ENCODE measurements at regions not wholly inside any gene's neighbourhood (a gene's known extent, or its start where the extent isn't known, plus 50 kb on each side); places are given as distances from the start of the nearest gene placed in this dataset.

- no peak for DNase-seq
- Mint-ChIP-seq H3K27me3 (no peaks in the 10 kb centered on the region), H3K36me3 (ENCODE audit: low read depth) (no peaks in the 10 kb centered on the region), H3K9me3 (no peaks in the 10 kb centered on the region), H3K27ac (no peak overlapping the region), H3K4me3 (no peak overlapping the region), H3K4me1 (no peaks in the 10 kb centered on the region)
- intact Hi-C loops (cut with micrococcal nuclease) = no loop called here
These were observed 214.1 kb upstream of the ANKH start for GRCh38 chr5:15085671-15086070.

DNA sequence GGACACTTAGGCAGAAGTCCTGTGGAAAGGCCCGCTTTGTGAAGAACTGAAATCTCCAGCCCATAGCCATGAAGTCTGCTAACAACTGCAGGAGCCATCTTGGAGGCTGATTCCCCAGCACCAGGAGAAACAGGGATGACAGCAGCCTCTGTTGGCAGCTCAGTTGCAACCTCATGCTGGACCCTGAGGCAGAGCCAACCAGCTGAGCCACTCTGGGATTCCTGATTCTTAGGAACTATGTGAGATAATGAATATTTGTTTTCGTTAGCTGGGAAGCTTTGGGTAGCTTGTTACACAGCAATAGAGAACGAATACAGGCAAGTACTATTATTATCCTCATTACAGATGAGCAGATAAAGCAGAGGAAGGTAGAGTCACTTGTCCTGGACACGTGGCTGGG lies 210.5 kb upstream of the ANKH start:
- Mint-ChIP-seq H3K27ac (no peak overlapping the region), H3K4me3 (no peak overlapping the region), H3K4me1 (no peaks in the 10 kb centered on the region), H3K27me3 (no peaks in the 10 kb centered on the region), H3K36me3 (ENCODE audit: low read depth) (no peaks in the 10 kb centered on the region), H3K9me3 (no peaks in the 10 kb centered on the region)
- intact Hi-C loops (cut with micrococcal nuclease) = no loop called here
- DNase-seq = no peak

DNA sequence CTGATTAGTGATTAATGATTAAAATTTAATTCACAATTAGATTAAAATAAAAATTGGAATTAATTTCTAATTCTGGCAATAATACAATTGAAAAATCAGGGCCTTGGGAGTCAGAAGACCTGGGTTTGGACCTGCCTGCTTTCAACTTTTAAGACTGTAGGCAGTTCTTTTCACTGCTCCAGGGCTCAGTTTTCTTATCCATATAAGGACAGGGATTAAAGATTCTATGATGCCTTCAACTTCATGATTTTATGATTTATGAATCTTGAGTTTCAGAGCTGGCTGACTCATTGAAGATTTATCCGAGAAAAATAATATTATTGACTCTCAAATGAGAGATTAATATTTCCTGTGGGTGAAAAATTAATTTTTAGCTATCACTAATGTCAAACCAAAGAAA lies 208.6 kb upstream of the ANKH start:
- H3K4me3 Mint-ChIP-seq = no peak overlapping the region
- H3K9me3 Mint-ChIP-seq = no peaks in the 10 kb centered on the region
- DNase-seq = no peak
- no peaks in the 10 kb centered on the region for H3K27me3 Mint-ChIP-seq
- no peak overlapping the region for H3K27ac Mint-ChIP-seq
- H3K36me3 Mint-ChIP-seq (ENCODE audit: low read depth) = no peaks in the 10 kb centered on the region
- no peaks in the 10 kb centered on the region for H3K4me1 Mint-ChIP-seq
- intact Hi-C loops (cut with micrococcal nuclease) = no loop called here

DNA sequence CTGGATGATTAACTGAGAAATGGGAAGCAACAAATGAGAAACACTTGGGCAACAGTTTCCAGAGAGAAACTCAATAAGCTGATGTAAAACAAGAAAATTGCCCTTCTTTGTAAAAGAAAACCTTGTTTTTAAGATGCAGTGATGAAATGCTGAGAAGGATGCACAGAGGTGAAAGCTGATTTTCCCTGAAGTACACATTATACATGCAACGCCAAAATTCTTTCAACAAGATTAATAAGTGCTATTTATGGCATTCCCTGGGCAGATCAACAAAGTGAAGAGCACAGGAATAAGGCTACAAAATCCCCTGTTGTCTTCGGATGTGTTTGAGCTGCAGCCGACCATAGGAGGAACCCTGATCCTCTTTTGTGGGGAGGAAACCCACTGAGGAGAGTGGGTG lies 208.0 kb upstream of the ANKH start:
- H3K4me3 Mint-ChIP-seq = no peak overlapping the region
- H3K36me3 Mint-ChIP-seq (ENCODE audit: low read depth) = no peaks in the 10 kb centered on the region
- intact Hi-C loops (cut with micrococcal nuclease) = no loop called here
- H3K27ac Mint-ChIP-seq = no peak overlapping the region
- no peaks in the 10 kb centered on the region for H3K9me3 Mint-ChIP-seq
- no peak for DNase-seq
- H3K27me3 Mint-ChIP-seq = no peaks in the 10 kb centered on the region
- H3K4me1 Mint-ChIP-seq = no peaks in the 10 kb centered on the region

DNA sequence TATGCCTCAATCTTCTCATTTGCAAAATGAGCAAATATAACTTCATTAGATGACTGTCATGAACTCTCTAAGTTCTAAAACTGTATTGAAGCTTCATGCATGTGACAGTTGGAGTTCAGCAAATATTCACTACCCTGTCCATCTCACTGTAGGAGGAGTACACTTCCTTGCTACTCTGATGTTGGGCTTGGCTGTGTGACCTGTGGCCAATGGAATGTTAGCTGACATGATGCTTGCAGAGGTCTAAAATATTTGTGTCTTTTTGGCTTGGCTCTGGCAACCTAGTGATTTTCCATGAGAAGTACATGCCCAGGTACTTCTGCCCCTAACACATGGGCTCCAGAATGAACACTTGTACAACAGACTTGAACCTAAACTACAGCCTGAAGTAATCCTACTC lies 203.1 kb upstream of the ANKH start:
- H3K36me3 Mint-ChIP-seq (ENCODE audit: low read depth) = no peaks in the 10 kb centered on the region
- H3K27ac Mint-ChIP-seq = no peak overlapping the region
- no peaks in the 10 kb centered on the region for H3K27me3 Mint-ChIP-seq
- no peak for DNase-seq
- no peaks in the 10 kb centered on the region for H3K9me3 Mint-ChIP-seq
- no peak overlapping the region for H3K4me3 Mint-ChIP-seq
- intact Hi-C loops (cut with micrococcal nuclease) = no loop called here
- H3K4me1 Mint-ChIP-seq = no peaks in the 10 kb centered on the region

GRCh38 chr5:15073453-15073852 lies 201.9 kb upstream of the ANKH start:
- Mint-ChIP-seq H3K4me1 (no peaks in the 10 kb centered on the region), H3K4me3 (no peak overlapping the region), H3K27ac (no peak overlapping the region), H3K9me3 (no peaks in the 10 kb centered on the region), H3K27me3 (no peaks in the 10 kb centered on the region), H3K36me3 (ENCODE audit: low read depth) (no peaks in the 10 kb centered on the region)
- no peak for DNase-seq
- intact Hi-C loops (cut with micrococcal nuclease) = no loop called here

DNA sequence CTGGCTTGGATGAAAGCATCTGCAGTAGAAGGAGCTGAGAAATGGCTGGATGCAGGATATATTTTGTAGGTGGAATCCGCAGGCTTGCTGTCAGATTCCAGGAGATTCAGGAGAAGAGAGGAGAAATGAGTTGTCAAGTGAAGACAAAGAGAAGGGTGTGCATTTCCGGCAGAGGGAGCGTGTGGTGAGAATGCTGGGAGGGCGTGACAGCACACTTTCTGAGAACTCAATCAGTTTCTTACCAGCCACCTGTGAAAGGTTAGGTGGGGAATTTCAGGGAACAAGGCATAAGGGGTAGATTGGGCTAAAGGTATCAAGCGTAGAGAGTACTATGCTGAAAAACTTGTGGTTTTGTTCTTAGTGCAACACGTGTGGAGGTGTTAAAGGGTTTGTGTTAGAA lies 199.3 kb upstream of the ANKH start:
- Mint-ChIP-seq H3K4me3 (no peak overlapping the region), H3K36me3 (ENCODE audit: low read depth) (no peaks in the 10 kb centered on the region), H3K27me3 (no peaks in the 10 kb centered on the region), H3K27ac (no peak overlapping the region), H3K4me1 (no peaks in the 10 kb centered on the region), H3K9me3 (peaks cover 6% of the 10 kb centered on the region)
- intact Hi-C loops (cut with micrococcal nuclease) = no loop called here
- no peak for DNase-seq

GRCh38 chr5:15069407-15069905 lies 197.9 kb upstream of the ANKH start:
- H3K27me3 Mint-ChIP-seq = no peaks in the 10 kb centered on the region
- no peaks in the 10 kb centered on the region for H3K36me3 Mint-ChIP-seq (ENCODE audit: low read depth)
- intact Hi-C loops (cut with micrococcal nuclease) = no loop called here
- no peak for DNase-seq
- no peaks in the 10 kb centered on the region for H3K4me1 Mint-ChIP-seq
- H3K27ac Mint-ChIP-seq = no peak overlapping the region
- H3K9me3 Mint-ChIP-seq = peaks cover 6% of the 10 kb centered on the region
- H3K4me3 Mint-ChIP-seq = no peak overlapping the region

- no peak for DNase-seq
- H3K27me3 Mint-ChIP-seq = no peaks in the 10 kb centered on the region
- H3K4me1 Mint-ChIP-seq = no peaks in the 10 kb centered on the region
- no peak overlapping the region for H3K4me3 Mint-ChIP-seq
- no peaks in the 10 kb centered on the region for H3K36me3 Mint-ChIP-seq (ENCODE audit: low read depth)
- intact Hi-C loops (cut with micrococcal nuclease) = no loop called here
- H3K9me3 Mint-ChIP-seq = peaks cover 6% of the 10 kb centered on the region
- H3K27ac Mint-ChIP-seq = no peak overlapping the region
These were observed 193.5 kb upstream of the ANKH start for GRCh38 chr5:15065091-15065490.

- no peaks in the 10 kb centered on the region for H3K36me3 Mint-ChIP-seq (ENCODE audit: low read depth)
- no peak for DNase-seq
- intact Hi-C loops (cut with micrococcal nuclease) = no loop called here
- no peaks in the 10 kb centered on the region for H3K27me3 Mint-ChIP-seq
- H3K9me3 Mint-ChIP-seq = peaks cover 6% of the 10 kb centered on the region
- H3K4me1 Mint-ChIP-seq = no peaks in the 10 kb centered on the region
- no peak overlapping the region for H3K4me3 Mint-ChIP-seq
- H3K27ac Mint-ChIP-seq = no peak overlapping the region
These were observed 192.8 kb upstream of the ANKH start for GRCh38 chr5:15064396-15064795.

- intact Hi-C loops (cut with micrococcal nuclease) = no loop called here
- Mint-ChIP-seq H3K4me1 (no peaks in the 10 kb centered on the region), H3K27ac (no peak overlapping the region), H3K9me3 (no peaks in the 10 kb centered on the region), H3K27me3 (peaks cover 2% of the 10 kb centered on the region), H3K4me3 (no peak overlapping the region), H3K36me3 (ENCODE audit: low read depth) (no peaks in the 10 kb centered on the region)
- DNase-seq = no peak
These were observed 185.5 kb upstream of the ANKH start for GRCh38 chr5:15056988-15057592.

DNA sequence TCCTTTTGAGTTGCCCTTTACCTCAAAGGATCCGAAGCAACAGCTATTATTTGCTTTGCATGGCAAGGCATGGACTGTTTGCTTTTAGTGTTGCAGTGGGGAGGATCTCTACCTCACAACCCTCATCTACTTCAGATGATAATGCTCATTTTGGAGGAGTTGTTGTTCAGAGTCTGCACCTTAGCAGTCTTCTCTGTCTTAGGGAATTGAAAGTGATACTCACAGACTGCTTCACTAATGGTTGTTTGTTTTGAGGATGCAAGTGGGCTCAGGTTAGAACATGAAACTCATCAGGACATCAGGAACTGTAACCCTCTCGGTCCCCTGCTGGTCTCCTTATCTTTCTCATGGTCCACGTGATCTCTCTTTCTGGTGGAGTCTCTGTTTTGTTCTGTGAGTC lies 172.9 kb upstream of the ANKH start:
- no peak overlapping the region for H3K4me3 Mint-ChIP-seq
- no peaks in the 10 kb centered on the region for H3K4me1 Mint-ChIP-seq
- H3K27me3 Mint-ChIP-seq = peaks cover 8% of the 10 kb centered on the region
- DNase-seq = peak; percentile 36
- H3K27ac Mint-ChIP-seq = no peak overlapping the region
- H3K36me3 Mint-ChIP-seq (ENCODE audit: low read depth) = no peaks in the 10 kb centered on the region
- intact Hi-C loops (cut with micrococcal nuclease) = no loop called here
- H3K9me3 Mint-ChIP-seq = peaks cover under 1% of the 10 kb centered on the region

- no peak overlapping the region for H3K4me3 Mint-ChIP-seq
- H3K27ac Mint-ChIP-seq = no peak overlapping the region
- intact Hi-C loops (cut with micrococcal nuclease) = no loop called here
- H3K36me3 Mint-ChIP-seq (ENCODE audit: low read depth) = no peaks in the 10 kb centered on the region
- peaks cover 10% of the 10 kb centered on the region for H3K9me3 Mint-ChIP-seq
- H3K27me3 Mint-ChIP-seq = peaks cover 3% of the 10 kb centered on the region
- DNase-seq = no peak
- no peaks in the 10 kb centered on the region for H3K4me1 Mint-ChIP-seq
These were observed 165.8 kb upstream of the ANKH start for GRCh38 chr5:15037247-15037908.

GRCh38 chr5:15034379-15034778 lies 162.8 kb upstream of the ANKH start:
- no peaks in the 10 kb centered on the region for H3K36me3 Mint-ChIP-seq (ENCODE audit: low read depth)
- peaks cover 16% of the 10 kb centered on the region for H3K27me3 Mint-ChIP-seq
- intact Hi-C loops (cut with micrococcal nuclease) = no loop called here
- H3K4me1 Mint-ChIP-seq = no peaks in the 10 kb centered on the region
- DNase-seq = no peak
- no peak overlapping the region for H3K27ac Mint-ChIP-seq
- no peak overlapping the region for H3K4me3 Mint-ChIP-seq
- peaks cover 8% of the 10 kb centered on the region for H3K9me3 Mint-ChIP-seq

GRCh38 chr5:15031180-15031579 lies 159.6 kb upstream of the ANKH start:
- Mint-ChIP-seq H3K4me3 (no peak overlapping the region), H3K4me1 (no peaks in the 10 kb centered on the region), H3K9me3 (no peaks in the 10 kb centered on the region), H3K36me3 (ENCODE audit: low read depth) (no peaks in the 10 kb centered on the region), H3K27ac (no peak overlapping the region), H3K27me3 (peaks cover 22% of the 10 kb centered on the region)
- intact Hi-C loops (cut with micrococcal nuclease) = no loop called here
- DNase-seq = no peak
